GM12865 (cell line): ENCODE measurements at regions not wholly inside any gene's neighbourhood (a gene's known extent, or its start where the extent isn't known, plus 50 kb on each side); places are given as distances from the start of the nearest gene placed in this dataset.

Experiments
- DNase-seq: peaks from one replicate; pipeline ENCODE4 v3.0.0; 2010; ENCODE audit warnings: low read depth
- H3K4me3 ChIP-seq: 2 replicates; pipeline ENCODE4 v1.5.1; 2011; ENCODE audit warnings: mild to moderate bottlenecking, low read depth, low read length, control low read depth
- CTCF ChIP-seq: IDR thresholded peaks from 2 replicates; pipeline ENCODE4 v1.5.1; 2011; ENCODE audit warnings: low read length, control low read depth, low read depth, inconsistent platforms; ENCODE audit not compliant: insufficient read depth; ENCODE audit errors: missing control alignments

DNA sequence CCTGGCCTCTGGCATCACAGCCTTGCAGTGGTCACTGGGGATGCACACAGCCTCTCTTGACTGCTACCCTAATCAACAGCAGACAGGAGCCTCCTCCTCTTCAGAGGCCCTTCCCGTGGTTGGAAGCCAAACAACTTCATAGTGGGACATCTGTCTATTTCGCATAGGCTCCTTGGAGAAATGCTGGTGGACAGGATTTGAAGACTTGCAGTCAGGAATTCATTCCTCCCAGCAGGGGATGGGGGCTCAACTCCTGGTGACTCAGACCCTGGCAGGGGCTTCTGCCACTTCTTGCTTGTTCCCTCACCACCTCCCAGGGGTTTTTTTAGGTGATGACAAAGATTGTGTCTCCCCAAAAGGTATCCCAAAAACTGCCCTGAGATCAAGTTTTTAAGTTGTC lies 191.7 kb upstream of the CAMK1G start:
- no peak for TF ChIP-seq CTCF

DNA sequence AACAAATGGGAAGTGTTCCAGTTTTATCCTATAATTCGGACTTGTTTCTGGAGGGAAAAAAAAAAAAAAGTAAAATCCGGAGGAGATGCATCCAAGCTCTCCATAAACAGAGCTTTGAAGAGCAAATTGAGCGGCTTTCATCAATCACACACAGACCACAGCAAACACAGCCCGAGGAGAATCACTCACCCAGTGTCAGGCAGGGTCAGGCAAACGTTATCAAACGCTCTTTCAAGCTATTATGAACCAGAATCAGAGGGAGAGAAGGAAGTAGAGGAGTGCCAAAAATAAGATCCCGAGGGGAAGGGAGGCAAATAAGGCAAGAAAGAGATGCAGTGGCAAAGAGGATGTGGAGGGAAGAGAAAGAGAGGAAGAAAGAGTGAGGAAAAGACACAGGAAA lies 188.3 kb upstream of the CAMK1G start:
- no peak overlapping the region for H3K4me3 ChIP-seq
- DNase-seq, result no peak
- no peak for TF ChIP-seq CTCF

More for the DNA sequence above, 191.7 kb upstream of the CAMK1G start:
- no peak overlapping the region for H3K4me3 ChIP-seq
- no peak for DNase-seq

DNA sequence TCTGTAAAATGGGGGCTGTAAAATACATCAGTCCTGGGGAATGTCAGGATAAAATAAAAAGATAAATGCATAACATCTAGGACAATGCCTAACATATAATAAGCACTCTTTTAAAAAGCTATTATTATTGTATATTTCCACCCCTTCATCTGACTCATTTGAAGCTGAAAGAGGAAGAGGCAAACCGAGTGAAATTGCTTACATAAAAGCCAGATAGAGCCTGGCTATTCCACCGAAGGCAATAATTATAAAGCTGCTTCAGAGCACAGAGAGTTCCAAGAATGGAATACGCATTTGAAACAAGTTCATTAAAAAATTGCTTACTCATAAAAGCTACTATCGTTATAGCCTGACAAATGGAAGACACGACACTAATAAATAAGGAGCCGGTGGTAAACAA lies 186.1 kb upstream of the CAMK1G start:
- H3K4me3 ChIP-seq, result no peak overlapping the region

DNA sequence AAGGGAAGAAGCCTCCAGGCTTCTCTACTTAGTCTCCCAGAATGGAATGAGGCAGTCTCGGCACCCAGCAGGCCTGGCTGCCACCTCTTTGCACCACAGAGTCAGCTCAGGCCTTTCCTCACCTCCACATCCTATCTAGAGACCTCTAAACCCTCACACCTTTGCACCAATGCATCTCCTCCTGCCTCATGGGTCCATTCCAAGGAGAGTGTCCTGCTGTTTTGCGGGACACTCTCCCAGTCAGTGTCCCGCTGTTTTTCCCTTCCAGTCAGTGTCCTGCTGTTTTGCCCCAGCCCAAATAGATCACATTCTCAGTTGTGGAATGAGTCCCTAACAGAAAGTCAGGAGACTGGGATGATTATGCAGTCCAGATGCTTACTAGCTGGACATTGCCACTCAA lies 185.6 kb upstream of the CAMK1G start:
- DNase-seq, result no peak
- no peak for TF ChIP-seq CTCF

More for the DNA sequence above, 186.1 kb upstream of the CAMK1G start:
- TF ChIP-seq CTCF, result no peak
- no peak for DNase-seq

DNA sequence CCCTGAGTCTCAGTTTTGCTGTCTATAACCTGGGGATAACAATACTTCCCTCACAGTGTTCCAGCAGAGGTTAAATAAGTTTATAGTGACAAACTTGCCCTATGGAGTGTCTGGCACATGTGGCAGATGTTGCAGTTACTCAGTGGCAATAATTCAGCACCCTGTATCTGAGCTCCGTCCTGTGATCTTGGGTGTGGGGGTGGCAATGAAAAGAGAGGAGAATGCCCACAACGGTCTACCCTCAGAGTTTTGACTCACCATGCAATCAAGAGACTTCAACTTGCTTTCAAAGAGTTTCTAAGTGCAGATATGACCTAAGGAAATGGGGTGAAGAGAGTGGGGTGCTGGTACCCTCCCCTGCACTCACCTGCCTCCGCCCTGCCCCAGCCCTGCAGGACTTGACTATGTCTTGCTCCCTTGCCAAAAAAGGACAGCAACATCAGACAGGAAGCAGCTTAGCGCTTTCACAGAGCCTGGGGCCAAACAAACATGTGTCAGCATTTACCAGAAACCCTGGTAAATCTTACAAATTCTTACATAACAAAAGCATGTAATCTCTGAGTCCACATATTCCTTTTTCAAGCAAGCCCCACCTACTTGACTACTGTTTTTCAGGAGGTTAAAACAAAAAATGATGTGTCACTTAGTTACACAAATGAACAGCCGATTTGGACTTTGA lies 185.1 kb upstream of the CAMK1G start:
- no peak for DNase-seq
- H3K4me3 ChIP-seq, result no peak overlapping the region
- TF ChIP-seq CTCF, result no peak

More for the DNA sequence above, 185.6 kb upstream of the CAMK1G start:
- H3K4me3 ChIP-seq, result no peak overlapping the region

- DNase-seq, result no peak
- no peak overlapping the region for H3K4me3 ChIP-seq
- TF ChIP-seq CTCF, result no peak
These were observed 183.7 kb upstream of the CAMK1G start for GRCh38 chr1:209399800-209400199.
